ENCODE measurements at regions not wholly inside any gene's neighbourhood (a gene's known extent, or its start where the extent isn't known, plus 50 kb on each side); places are given as distances from the start of the nearest gene placed in this dataset.

GRCh38 chr1:10892138-10893065, 96.0 kb upstream of the CASZ1 start:
- no peak for TF ChIP-seq CTCF (IDR thresholded peaks at IDR 0.05; ENCODE audit: low read depth, low read length, missing control alignments)
- no peak for DNase-seq (ENCODE audit: low read depth)
- in situ Hi-C loops (cut with HindIII; ENCODE audit: low sequenced_read_pairs), result no loop called here
- H3K4me3 ChIP-seq (ENCODE audit: low read depth, low read length), result no peak overlapping the region

- DNase-seq (ENCODE audit: low read depth), result no peak
- TF ChIP-seq CTCF (IDR thresholded peaks at IDR 0.05; ENCODE audit: low read depth, low read length, missing control alignments), result no peak
- in situ Hi-C loops (cut with HindIII; ENCODE audit: low sequenced_read_pairs), result no loop called here
- no peak overlapping the region for H3K4me3 ChIP-seq (ENCODE audit: low read depth, low read length)
These were observed 99.2 kb upstream of the CASZ1 start for GRCh38 chr1:10895621-10896020.

GRCh38 chr1:10896673-10897072, 100.2 kb upstream of the CASZ1 start:
- DNase-seq (ENCODE audit: low read depth), result no peak
- in situ Hi-C loops (cut with HindIII; ENCODE audit: low sequenced_read_pairs), result no loop called here
- no peak for TF ChIP-seq CTCF (IDR thresholded peaks at IDR 0.05; ENCODE audit: low read depth, low read length, missing control alignments)
- no peak overlapping the region for H3K4me3 ChIP-seq (ENCODE audit: low read depth, low read length)

- in situ Hi-C loops (cut with HindIII; ENCODE audit: low sequenced_read_pairs), result no loop called here
- no peak for DNase-seq (ENCODE audit: low read depth)
- no peak for TF ChIP-seq CTCF (IDR thresholded peaks at IDR 0.05; ENCODE audit: low read depth, low read length, missing control alignments)
- no peak overlapping the region for H3K4me3 ChIP-seq (ENCODE audit: low read depth, low read length)
These were observed 101.0 kb upstream of the CASZ1 start for GRCh38 chr1:10897321-10897980.

- H3K4me3 ChIP-seq (ENCODE audit: low read depth, low read length), result no peak overlapping the region
- in situ Hi-C loops (cut with HindIII; ENCODE audit: low sequenced_read_pairs), result no loop called here
- DNase-seq (ENCODE audit: low read depth), result no peak
- TF ChIP-seq CTCF (IDR thresholded peaks at IDR 0.05; ENCODE audit: low read depth, low read length, missing control alignments), result no peak
These were observed 101.7 kb upstream of the CASZ1 start for GRCh38 chr1:10897981-10898728.

GRCh38 chr1:10898921-10899320, 102.5 kb upstream of the CASZ1 start:
- DNase-seq (ENCODE audit: low read depth), result no peak
- H3K4me3 ChIP-seq (ENCODE audit: low read depth, low read length), result no peak overlapping the region
- in situ Hi-C loops (cut with HindIII; ENCODE audit: low sequenced_read_pairs), result no loop called here
- TF ChIP-seq CTCF (IDR thresholded peaks at IDR 0.05; ENCODE audit: low read depth, low read length, missing control alignments), result no peak

Measured in astrocyte of the cerebellum (primary cell).